GM12873 (cell line): ENCODE measurements at regions not wholly inside any gene's neighbourhood (a gene's known extent, or its start where the extent isn't known, plus 50 kb on each side); places are given as distances from the start of the nearest gene placed in this dataset.

Experiments
- CTCF ChIP-seq: IDR thresholded peaks from 2 replicates; pipeline ENCODE4 v1.5.1; 2012; ENCODE audit warnings: low read depth, mild to moderate bottlenecking, moderate library complexity, low read length, control low read depth; ENCODE audit not compliant: insufficient read depth; ENCODE audit errors: missing control alignments

GRCh38 chr19:30755581-30755980 is 383.4 kb downstream of the ZNF536 start:
- TF ChIP-seq CTCF = no peak

DNA sequence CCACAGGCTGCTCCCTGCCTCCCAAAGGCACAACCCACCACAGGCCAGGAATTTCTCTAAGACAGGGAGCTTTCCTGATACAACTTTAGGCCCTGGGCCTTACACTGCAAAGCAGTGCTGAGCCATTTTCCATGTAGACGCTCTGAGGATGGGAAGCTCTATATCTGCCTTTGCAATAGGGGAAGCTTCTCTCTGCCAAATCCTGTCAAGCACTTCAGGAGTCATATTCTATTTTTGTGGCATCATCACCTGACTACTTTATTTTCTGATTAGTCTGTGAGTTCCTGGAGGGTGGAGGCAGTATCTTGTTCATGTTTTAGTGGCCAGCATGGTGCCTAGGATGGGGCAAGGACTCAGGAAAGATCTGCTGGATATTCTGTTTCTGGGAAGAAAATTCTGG is 382.0 kb downstream of the ZNF536 start:
- TF ChIP-seq CTCF = no peak

- TF ChIP-seq CTCF = no peak
Observed at GRCh38 chr19:30752876-30753275, 380.7 kb downstream of the ZNF536 start.

- no peak for TF ChIP-seq CTCF
Observed at GRCh38 chr19:30752201-30752600, 380.0 kb downstream of the ZNF536 start.

DNA sequence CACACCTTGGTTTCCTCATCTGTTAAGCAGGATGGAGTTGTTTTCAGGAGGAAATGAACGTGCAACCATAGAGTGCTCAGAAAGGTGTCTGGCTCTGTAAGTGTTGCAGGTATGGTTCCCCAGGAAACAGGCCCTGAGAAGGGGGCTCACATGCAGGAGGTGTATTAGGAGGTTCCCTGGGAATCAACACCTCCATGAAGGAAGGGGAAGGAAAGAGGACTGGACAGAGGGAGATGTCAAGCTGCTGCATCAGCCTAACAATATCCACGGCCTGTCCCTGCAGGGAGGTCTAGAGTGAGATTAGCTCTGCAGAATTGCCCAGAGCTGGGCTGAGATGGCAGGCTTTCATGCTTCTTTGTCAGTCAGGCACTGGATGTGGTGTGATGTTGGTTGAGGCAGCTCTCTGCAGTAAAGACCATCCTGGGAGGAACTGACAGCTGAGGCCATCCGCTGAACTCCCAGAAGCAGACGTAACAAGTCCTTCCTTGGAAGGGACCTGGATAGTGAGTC is 373.3 kb downstream of the ZNF536 start:
- no peak for TF ChIP-seq CTCF

DNA sequence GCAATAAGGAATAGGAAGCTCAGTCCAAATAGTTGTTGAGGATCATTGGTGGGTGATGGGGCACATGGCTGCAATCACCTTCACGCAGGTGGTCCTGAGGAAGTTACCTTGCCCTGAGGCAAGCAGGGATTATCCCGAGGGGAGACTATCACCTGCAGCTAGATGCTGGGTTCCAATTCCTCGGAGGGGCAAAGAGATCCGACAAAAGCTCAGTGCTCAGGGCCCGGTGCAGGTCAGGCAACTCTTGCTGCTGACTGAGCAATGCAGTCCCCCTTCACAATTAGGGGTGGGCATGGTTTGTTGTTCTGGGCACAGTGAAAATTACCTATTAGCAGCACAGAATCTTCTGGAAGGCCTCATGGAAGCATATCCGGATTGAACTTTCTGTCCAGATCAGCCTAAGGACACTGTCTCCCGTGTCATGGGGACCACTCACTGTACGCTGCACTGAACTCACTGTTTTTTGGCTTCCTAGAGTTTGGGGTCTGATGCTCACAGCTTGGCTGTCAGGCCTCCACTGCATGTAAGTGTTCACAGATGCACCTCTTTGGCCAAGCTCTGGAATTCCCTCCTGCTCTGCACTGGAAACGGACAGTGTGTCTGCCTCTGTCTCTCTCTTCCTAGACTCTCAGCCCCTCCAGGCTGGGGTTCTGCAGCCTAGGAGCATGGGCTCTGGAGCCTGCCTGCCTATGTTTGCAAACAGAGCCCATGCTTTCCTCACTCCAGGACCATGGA is 372.7 kb downstream of the ZNF536 start:
- TF ChIP-seq CTCF = no peak

DNA sequence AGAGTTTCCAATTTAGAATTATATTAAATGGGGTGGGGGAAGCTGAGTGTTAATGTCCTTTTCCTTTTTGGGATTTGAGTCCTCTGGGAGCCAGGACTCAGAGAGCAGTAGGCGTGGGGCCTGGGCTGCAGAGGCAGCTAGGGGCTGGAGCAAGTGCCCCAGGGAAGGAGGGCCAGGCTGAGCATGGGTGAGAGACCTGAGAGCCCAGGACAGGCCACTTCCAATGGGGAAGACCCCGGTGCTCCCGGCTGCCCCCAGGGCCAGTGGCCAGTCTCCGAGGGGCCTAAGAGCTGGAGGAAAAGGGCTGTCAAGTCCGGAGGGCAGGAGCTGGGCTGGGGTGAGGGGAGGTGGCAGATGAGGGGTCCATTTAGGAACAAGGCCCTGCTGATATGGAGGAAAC is 371.5 kb downstream of the ZNF536 start:
- TF ChIP-seq CTCF = no peak

GRCh38 chr19:30743011-30743410 is 370.8 kb downstream of the ZNF536 start:
- TF ChIP-seq CTCF = no peak
